H1 (cell line): ENCODE measurements at regions not wholly inside any gene's neighbourhood (a gene's known extent, or its start where the extent isn't known, plus 50 kb on each side); places are given as distances from the start of the nearest gene placed in this dataset.

Experiments used
- EP300 ChIP-seq, 2 experiments: IDR thresholded peaks; 1 replicate in 1 of 2; 2 replicates in 1 of 2; pipeline ENCODE4 v1.6.1; 2011 to 2012; ENCODE audit warnings: low read depth in 2 of 2, low read length in 2 of 2, mild to moderate bottlenecking in 2 of 2, borderline replicate concordance in 1 of 2, inconsistent platforms in 1 of 2, moderate library complexity in 1 of 2
- RXRA ChIP-seq: IDR thresholded peaks from 2 replicates; pipeline ENCODE4 v1.6.1; 2011; ENCODE audit warnings: low read depth, mild to moderate bottlenecking, low read length, moderate library complexity; ENCODE audit not compliant: insufficient read depth

GRCh38 chr16:76910931-76911330 is 280.1 kb upstream of the MON1B start:
- TF ChIP-seq EP300 (IDR thresholded peaks at IDR 0.05; ENCODE audit: borderline replicate concordance in 1 of 2, low read depth in 2 of 2, low read length in 2 of 2) (no peak), RXRA (no peak)
